Stimulated activated CD4-positive, alpha-beta T cell treated with anti-CD3 and anti-CD28 coated beads, Interleukin-2, amount 100 ng/mL, for 24 hours (primary cell): ENCODE measurements at regions not wholly inside any gene's neighbourhood (a gene's known extent, or its start where the extent isn't known, plus 50 kb on each side); places are given as distances from the start of the nearest gene placed in this dataset.
"Not testable (repeated sequence)": the region's sequence is repeated elsewhere in the genome, so short reads cannot be mapped to it uniquely, and the experiment has no call there.

Experiments
- DNase-seq, 2 donors: peaks; one replicate each; pipeline ENCODE4 v3.0.0-alpha.2; 2020

DNA sequence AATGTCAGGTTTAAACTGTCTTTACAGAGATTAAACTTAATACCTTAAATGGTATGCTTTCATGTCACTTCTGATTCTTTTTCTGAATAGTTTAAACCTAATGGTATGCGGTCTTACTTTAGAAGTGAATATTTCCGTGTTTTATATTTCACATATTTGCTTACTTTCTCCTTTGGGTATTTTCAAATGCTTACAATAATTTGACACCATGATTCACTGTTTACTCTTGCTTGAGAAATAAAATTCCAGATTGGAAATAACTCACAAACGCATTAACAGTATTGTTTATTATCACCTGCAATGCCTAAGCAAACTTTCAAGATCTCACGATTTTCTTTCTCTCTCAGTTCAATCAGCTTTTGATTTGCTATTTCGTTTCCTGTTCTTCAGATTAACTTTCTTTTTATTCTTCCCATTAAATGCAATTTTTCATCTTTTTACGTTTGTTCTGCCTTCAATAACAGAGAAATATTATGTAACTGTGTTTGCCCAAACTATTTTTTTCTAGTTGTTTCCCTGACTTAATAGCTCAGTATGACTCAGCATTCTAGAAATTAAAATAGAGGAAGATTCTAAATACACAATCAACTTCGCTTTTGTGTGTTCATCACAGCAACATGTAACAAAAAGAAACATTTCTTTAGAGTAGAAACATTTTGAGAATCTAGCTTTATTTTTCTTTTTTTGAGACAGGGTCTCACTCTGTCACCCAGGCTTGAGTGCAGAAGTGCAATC, 955.5 kb upstream of the PRKX start:
- no peak for DNase-seq

DNA sequence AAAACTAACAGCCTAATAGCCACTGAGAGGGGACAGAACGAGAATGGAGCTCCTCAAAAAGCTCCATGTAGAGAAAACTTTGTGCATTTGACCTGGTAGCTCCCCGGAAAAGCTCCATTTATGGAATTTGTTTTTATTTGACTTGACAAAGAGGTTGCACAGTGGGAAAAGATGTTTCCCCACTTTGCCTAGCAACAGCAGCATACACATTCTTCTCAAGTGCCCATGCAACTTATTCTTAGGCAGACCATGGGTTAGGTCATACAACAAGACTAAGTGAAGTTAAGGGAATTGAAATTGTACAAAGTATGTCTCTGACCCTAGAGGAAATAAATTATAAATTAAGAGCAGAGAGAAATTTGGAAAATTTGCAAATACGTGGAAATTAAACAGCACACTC, 949.6 kb upstream of the PRKX start:
- no peak for DNase-seq

DNA sequence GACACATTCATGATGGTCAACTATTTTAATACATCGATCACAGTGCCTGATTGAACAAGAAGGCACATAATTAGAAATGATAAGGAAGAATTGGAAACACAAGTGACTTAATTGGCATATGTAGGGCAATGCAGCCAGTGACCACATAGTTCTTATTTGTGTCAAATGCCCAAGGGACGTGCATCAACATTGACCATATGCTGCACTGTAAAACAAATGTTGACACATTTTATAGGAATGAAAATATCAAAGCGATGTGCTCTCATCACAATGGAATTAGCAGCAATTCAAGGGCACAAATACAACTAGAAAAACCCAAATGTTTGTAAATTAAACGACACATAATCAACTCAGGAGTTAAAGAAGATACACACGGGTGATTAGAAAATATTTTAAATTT, 948.3 kb upstream of the PRKX start:
- DNase-seq = no peak

GRCh38 chrX:4656419-4656818, 943.0 kb upstream of the PRKX start:
- DNase-seq = no peak

GRCh38 chrX:4655743-4656142, 942.3 kb upstream of the PRKX start:
- DNase-seq = no peak

GRCh38 chrX:4642114-4642513, 928.7 kb upstream of the PRKX start:
- no peak for DNase-seq

DNA sequence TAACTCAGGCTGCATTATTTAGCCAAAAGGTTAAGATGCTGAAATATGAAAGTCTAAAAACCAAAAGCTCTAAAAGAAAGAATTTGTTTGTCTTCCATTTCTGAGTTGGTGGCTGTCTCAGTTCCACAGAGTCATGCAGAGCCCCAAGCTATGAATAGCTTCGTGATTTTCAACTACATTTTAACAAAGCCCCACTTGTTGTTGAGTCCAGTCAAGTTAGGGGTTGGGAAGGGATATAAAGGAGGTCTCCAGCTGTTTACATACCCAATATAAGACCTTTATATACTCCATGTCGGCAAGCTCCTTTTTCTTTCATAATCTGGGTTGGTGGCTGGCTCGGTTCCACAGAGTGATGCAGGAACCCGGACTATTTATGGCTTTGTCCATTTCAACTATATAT, 924.6 kb upstream of the PRKX start:
- no peak for DNase-seq

DNA sequence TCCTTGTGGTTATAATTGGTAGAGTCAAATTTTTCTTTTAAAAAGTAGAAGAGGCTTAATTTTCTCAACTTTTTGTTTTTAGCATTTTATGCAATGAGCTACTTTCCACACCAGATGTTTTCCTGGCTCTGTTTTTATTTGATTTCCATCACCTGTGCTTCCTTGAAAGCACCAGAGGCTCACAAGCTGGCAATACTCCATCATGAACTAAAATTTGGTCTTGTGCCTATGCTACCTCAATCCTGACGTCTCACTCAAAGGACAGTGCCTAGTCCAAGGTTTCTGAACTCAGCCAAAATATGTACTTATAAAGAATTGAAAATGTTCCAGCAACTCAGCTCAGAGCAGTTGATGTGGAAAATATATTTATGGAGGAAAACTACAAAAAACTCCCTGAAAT, 914.0 kb upstream of the PRKX start:
- no peak for DNase-seq

GRCh38 chrX:4622486-4623167, 909.2 kb upstream of the PRKX start:
- DNase-seq = no peak

GRCh38 chrX:4613651-4614050, 900.2 kb upstream of the PRKX start:
- not testable (repeated sequence) for DNase-seq

- DNase-seq = no peak
Measured at GRCh38 chrX:4588893-4589292, 875.4 kb upstream of the PRKX start.

- DNase-seq = no peak
Measured at GRCh38 chrX:4588466-4588865, 875.0 kb upstream of the PRKX start.

- DNase-seq = no peak
Measured at GRCh38 chrX:4588056-4588455, 874.6 kb upstream of the PRKX start.

DNA sequence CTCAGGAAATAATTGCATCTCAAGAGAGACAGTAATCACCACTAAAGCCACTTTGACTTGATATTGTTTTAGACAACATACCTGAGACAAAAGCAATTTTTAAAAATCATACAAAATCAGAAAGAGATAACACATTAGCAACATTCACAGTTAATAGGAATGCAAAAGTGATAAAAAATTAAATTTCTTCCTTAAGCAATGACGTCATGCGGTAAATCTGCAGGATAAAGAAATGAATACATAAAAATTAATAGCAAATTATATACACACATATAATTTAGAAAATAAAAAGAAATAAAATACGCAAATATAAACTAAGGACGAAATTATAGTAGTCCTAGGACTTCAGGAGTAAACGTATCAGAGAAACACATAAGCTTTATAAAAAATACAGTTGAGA, 866.5 kb upstream of the PRKX start:
- no peak for DNase-seq

DNA sequence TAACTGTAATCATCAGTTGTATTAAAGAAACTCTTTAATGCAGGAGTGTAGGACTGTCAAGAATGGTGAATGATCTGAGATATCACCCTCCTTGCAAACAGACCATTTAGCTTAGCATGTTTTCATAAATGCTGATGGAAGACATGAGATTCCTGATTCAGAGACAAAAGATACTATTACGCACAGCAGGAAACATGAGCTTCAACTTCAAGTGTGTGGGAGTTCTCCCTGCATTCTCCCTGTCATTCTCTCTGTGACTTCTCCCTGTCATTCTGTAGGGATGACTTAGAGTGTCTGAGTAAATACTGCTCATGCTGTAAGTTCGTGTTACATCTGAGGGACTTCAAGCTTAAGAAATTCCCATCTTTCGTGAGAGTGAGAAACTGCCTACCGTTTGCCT, 866.0 kb upstream of the PRKX start:
- no peak for DNase-seq

DNA sequence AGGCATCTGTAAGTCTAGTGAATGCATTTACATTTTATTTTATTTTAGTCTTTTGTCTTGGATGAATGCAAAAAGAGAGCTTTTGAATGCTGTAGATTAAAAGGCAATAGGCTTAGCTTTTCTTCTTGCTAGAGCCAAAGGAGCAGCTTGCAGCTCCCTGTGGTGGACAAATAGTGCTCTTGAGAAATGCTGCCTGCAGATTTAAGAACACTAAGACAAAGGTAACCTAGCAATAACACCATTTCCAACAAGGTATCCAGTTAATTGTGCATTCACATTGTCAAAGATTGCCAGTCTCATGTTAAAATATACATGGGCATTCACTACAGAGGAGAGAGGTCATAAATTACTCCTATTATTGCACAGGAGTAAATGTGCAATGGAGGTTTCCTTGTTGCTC, 859.2 kb upstream of the PRKX start:
- no peak for DNase-seq

GRCh38 chrX:4570151-4570550, 856.7 kb upstream of the PRKX start:
- DNase-seq = no peak

DNA sequence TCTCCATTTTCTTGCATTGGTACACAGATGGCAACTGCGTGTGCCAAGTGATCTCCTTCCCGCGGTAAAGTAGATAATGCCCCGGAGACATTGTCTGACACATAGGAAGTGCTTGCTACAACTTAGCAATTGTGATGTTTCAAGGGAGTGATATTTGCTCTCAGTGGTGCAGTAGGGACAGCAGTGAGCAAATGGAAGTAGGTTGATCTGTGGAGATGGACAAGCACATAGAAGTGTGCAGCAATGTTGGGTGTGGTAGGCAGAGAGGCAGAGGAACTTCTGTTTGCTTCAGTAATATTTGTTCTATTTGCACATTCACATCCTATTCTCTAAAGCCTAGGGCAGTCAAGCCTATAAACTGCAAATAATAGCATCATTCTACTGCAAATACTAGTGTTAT, 846.7 kb upstream of the PRKX start:
- DNase-seq = no peak

DNA sequence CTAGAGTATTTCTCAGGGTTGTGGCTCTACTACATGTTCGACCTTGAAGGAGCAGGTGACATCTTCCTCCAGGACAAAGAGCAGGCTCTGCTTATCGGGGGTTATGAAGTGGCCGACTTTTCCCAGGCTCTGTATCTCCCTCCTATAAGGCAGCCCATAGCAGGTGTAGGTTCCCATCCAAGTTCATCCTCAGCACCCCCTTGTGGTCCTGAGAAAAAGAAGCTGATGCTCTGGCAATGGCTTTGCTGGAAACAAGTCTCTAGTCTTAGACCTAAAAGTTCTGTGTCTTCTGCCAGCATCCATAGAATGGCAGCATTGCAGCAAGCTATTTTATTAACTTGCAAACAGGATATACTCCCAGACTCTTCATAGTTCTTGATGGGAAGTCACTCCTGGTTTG, 836.6 kb upstream of the PRKX start:
- no peak for DNase-seq

DNA sequence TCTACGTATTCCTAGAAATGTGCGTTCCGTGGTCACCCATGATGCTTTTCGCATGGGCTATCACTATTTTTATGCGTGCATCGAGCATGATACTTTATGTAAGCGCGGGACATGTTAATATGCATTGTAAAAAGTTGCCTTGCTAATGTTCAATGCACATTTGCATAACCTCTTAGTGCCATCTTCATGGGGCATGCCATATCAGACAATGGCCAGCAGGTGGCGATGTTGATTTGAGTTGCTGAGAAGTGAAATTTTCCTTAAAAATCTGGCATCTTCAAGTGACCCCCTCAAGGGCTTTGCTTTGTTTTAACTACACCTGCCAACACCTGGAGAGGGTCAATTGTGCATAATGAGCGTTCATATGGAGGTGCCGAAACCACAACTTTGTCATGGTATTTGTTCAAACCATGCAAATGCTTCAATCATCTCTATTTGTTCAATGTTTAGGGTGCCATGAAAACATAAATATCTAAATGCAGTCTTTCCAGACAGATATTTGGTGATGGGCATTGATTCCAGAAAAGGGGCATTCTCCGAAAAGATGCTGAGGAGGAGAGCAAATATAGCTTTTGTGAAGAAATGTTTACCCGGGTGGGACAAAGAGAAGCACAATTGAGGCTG, 833.9 kb upstream of the PRKX start:
- DNase-seq = peak; percentile 28 to 33

GRCh38 chrX:4546178-4546577, 832.7 kb upstream of the PRKX start:
- DNase-seq = not testable (repeated sequence)

DNA sequence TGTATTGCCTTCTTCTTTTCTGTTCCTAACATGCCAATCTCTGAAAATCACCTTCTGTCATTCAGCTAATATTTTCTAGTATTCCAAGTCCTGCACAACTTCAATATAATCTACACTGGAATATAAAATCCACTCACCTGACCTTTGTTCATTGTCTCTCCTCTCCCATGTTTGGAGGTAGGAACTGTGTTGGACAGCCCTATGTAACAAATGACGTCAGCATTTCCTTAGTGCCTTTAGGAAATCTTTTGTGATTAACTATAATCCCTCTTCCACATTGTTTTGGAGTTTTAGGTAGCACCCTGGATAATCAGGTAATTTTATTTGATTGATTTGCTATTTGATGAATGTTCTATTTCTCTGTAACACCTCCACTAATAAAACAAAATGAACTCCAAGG, 814.8 kb upstream of the PRKX start:
- no peak for DNase-seq

DNA sequence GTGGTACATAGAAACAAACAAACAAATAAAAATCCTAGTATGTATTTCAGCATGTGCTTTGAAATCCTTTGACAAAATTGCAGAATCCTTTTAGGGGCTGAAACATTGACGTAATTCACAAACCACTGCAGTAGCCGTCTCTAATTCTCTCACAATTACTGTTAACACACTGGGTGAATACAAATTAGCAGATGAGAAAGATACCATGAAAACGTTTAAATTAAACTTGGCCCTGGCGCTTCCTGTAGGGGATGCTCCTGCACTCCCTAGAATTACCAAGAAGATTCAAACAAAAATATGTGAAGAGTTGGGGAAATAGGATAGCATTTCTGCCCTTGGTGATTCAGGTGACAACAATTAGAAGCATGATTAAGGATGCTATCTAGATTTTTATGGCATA, 772.5 kb upstream of the PRKX start:
- no peak for DNase-seq

DNA sequence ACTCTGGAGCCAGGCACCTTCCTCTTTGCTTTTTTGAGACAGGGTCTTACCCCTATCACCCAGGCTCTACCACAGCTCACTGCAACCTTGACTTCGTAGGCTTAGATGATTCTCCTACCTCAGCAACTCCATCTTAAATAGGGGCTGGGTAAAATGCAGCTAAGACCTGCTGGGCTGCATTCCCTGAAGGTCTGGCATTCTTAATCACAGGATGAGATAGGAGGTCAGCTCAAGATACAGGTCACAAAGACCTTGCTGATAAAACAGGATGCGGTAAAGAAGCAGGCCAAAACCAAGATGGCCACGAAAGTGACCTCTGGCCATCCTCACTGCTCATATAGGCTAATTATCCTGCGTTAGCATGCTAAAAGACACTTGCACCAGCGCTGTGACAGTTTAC, 770.8 kb upstream of the PRKX start:
- DNase-seq = no peak

GRCh38 chrX:4451591-4451990, 738.1 kb upstream of the PRKX start:
- DNase-seq = no peak
